ENCODE measurements at regions not wholly inside any gene's neighbourhood (a gene's known extent, or its start where the extent isn't known, plus 50 kb on each side); places are given as distances from the start of the nearest gene placed in this dataset.

DNA sequence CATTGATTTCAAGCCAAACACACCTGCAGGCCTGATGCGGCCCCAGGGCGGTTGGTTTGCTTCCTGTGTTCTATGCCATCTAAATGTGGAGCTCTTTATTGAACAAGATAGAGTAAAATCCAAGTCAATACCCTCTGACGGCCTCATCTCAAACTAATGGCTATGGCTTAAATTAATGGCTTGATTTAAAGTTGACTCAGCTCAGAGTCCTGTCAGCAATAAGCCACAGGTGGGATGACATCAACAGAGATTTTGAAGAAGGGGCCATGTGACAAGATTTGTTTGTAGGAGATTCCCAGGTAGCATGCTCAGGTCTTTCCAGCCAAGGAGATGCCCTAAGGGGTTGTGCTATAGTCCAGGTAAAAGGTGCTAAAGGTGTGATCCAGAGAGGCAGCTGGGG, 66.7 kb upstream of the ZNF32 start:
- intact Hi-C loops (cut with DNase I; ENCODE audit: low total_unique reads): no loop called here
- WGBS, 2 donors: 95 to 97% methylated on average over 3 of the region's 3 CpGs
- no peak for DNase-seq
- H3K4me3 ChIP-seq: no peak overlapping the region
- no peaks in the 10 kb centered on the region for H3K27me3 ChIP-seq
- H3K27ac ChIP-seq: no peak overlapping the region
- no peaks in the 10 kb centered on the region for H3K9me3 ChIP-seq
- H3K4me1 ChIP-seq: no peaks in the 10 kb centered on the region
- H3K36me3 ChIP-seq (ENCODE audit: low read depth, missing control alignments): no peaks in the 10 kb centered on the region
- TF ChIP-seq POLR2A (IDR thresholded peaks at IDR 0.05): no peak
- TF ChIP-seq, protein P1, sequence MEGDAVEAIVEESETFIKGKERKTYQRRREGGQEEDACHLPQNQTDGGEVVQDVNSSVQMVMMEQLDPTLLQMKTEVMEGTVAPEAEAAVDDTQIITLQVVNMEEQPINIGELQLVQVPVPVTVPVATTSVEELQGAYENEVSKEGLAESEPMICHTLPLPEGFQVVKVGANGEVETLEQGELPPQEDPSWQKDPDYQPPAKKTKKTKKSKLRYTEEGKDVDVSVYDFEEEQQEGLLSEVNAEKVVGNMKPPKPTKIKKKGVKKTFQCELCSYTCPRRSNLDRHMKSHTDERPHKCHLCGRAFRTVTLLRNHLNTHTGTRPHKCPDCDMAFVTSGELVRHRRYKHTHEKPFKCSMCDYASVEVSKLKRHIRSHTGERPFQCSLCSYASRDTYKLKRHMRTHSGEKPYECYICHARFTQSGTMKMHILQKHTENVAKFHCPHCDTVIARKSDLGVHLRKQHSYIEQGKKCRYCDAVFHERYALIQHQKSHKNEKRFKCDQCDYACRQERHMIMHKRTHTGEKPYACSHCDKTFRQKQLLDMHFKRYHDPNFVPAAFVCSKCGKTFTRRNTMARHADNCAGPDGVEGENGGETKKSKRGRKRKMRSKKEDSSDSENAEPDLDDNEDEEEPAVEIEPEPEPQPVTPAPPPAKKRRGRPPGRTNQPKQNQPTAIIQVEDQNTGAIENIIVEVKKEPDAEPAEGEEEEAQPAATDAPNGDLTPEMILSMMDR (IDR thresholded peaks at IDR 0.05): no peak

DNA sequence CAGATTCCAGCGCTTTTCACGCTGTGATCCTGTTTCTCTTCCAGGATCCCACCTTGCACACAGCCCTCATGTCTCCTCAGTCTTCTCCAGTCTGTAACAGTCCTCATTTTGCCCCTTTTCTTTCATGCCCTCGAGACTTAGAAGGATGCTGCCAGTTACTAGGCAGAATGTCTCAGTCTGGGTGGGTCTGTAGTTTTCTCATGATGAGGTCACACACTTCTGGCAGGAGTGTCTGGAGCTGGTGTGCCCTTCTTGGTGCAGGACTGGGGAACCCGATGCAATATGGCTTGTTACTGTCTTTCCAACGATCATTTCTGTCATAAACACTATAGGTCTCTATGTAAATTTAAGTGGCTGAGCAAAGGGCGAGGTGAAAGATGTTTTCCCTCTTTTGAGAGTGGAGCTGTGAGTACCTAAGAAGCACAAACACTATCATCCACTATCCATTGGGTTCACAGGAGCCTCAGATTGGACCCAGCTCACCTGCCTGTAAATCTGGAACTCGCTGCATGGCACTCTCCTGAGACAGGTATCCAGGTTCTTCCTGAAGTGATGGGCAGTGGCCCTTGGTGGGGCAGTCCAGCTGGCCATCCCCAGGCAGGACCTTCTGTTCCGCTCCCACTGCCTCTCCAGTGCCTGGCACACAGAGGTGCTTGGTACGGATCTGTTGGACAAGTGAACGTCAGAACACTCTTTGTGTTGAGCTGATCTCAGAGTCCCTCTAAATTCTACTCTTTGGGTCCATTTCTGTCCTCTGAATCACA, 64.3 kb upstream of the ZNF32 start:
- no peaks in the 10 kb centered on the region for H3K4me1 ChIP-seq
- intact Hi-C loops (cut with DNase I; ENCODE audit: low total_unique reads): no loop called here
- H3K9me3 ChIP-seq: no peaks in the 10 kb centered on the region
- no peak overlapping the region for H3K27ac ChIP-seq
- TF ChIP-seq POLR2A (IDR thresholded peaks at IDR 0.05): no peak
- TF ChIP-seq, protein P1 (IDR thresholded peaks at IDR 0.05): no peak
- DNase-seq: no peak
- H3K27me3 ChIP-seq: no peaks in the 10 kb centered on the region
- no peaks in the 10 kb centered on the region for H3K36me3 ChIP-seq (ENCODE audit: low read depth, missing control alignments)
- 88 to 93% methylated on average over 10 of the region's 10 CpGs for WGBS, 2 donors
- no peak overlapping the region for H3K4me3 ChIP-seq

DNA sequence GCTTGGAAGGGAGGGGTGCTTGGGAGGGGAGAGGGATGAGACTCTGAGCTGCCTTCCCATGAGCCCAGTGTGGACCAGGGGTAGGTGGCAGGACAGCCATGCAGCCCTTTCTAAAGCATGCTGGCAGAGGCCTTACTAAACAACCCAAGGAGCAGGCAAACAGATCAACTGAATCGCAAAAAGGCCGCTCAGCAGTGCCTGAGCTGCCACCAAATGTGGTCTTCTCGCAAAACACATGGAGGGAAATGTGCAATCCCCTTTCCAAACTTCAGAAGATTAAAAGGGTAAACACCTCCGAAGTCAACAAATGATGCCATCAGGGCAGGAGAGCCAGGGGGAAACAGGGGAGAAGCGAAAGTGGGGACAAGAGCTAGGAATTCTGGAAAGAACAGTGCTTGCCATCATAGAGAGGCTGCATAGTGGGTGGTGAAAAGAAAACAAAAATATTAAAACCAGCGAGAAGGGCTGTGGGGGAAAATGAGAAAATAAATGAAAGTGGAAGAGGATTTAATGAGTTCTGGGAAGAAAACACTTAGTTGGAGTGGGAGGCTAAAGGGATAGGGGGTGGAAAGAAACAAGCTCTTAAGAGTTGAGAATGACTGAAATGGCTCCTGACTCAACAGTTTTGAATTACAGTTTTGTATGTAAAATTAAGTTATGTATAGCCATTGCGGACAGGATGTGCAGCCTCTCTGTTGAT, 62.2 kb upstream of the ZNF32 start:
- no peaks in the 10 kb centered on the region for H3K9me3 ChIP-seq
- H3K36me3 ChIP-seq (ENCODE audit: low read depth, missing control alignments): no peaks in the 10 kb centered on the region
- WGBS, 2 donors: 80 to 89% methylated on average over 7 of the region's 7 CpGs
- no peak overlapping the region for H3K4me3 ChIP-seq
- DNase-seq: no peak
- no peak for TF ChIP-seq POLR2A (IDR thresholded peaks at IDR 0.05)
- TF ChIP-seq, protein P1 (IDR thresholded peaks at IDR 0.05): no peak
- peaks cover 4% of the 10 kb centered on the region for H3K4me1 ChIP-seq
- no peaks in the 10 kb centered on the region for H3K27me3 ChIP-seq
- no peak overlapping the region for H3K27ac ChIP-seq
- intact Hi-C loops (cut with DNase I; ENCODE audit: low total_unique reads): no loop called here

DNA sequence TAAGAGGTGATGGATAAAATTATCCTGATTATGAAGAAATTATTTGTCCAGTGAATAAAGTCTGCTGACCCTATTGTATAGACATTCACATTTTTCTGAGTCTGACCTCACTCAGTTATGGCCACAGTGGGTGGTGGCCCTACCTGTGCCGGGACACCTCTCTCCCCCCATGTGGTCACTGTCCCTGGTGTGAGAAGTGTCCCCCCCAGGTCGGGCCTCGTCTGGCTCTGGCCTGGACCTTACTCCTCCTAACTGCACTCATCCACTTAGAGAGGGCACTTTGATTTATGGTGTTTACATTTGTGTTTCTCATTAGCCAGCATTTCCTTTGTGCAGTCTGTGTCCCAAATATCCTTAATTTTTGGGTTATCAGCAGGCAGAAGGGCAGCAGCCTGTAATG, 59.6 kb upstream of the ZNF32 start:
- Histone ChIP-seq H3K4me3 (no peak overlapping the region), H3K36me3 (ENCODE audit: low read depth, missing control alignments) (no peaks in the 10 kb centered on the region), H3K9me3 (no peaks in the 10 kb centered on the region), H3K4me1 (peaks cover 4% of the 10 kb centered on the region), H3K27me3 (no peaks in the 10 kb centered on the region), H3K27ac (no peak overlapping the region)
- intact Hi-C loops (cut with DNase I; ENCODE audit: low total_unique reads): no loop called here
- WGBS, 2 donors: 53 to 70% methylated on average over 3 of the region's 3 CpGs
- DNase-seq: no peak
- no peak for TF ChIP-seq POLR2A (IDR thresholded peaks at IDR 0.05)
- TF ChIP-seq, protein P1 (IDR thresholded peaks at IDR 0.05): no peak
